Neuronal stem cell (in vitro differentiated cells): ENCODE measurements at regions not wholly inside any gene's neighbourhood (a gene's known extent, or its start where the extent isn't known, plus 50 kb on each side); places are given as distances from the start of the nearest gene placed in this dataset.

Source experiments
- DNase-seq: peaks from one replicate; pipeline ENCODE4 v3.0.0-alpha.2; 2013; ENCODE audit warnings: low spot score
- H2AFZ ChIP-seq: one replicate; pipeline ENCODE4 v1.6.1; 2013; ENCODE audit warnings: mild to moderate bottlenecking, low read length, inconsistent platforms
- H2AK5ac ChIP-seq: 2 replicates; pipeline ENCODE4 v1.6.1; 2013; ENCODE audit warnings: low read depth, mild to moderate bottlenecking, inconsistent platforms, low read length, moderate library complexity, mixed read lengths
- H2BK120ac ChIP-seq: 2 replicates; pipeline ENCODE4 v1.6.1; 2013; ENCODE audit warnings: low read depth, mild to moderate bottlenecking, inconsistent platforms, low read length, moderate library complexity, mixed read lengths
- H2BK12ac ChIP-seq: one replicate; pipeline ENCODE4 v1.6.1; 2013; ENCODE audit warnings: low read length, inconsistent platforms
- H2BK15ac ChIP-seq: 2 replicates; pipeline ENCODE4 v1.6.1; 2013; ENCODE audit warnings: mild to moderate bottlenecking, low read length, inconsistent platforms, mixed read lengths
- H2BK5ac ChIP-seq: one replicate; pipeline ENCODE4 v1.6.1; 2013; ENCODE audit warnings: inconsistent platforms, mild to moderate bottlenecking, low read length, moderate library complexity
- H3K14ac ChIP-seq: one replicate; pipeline ENCODE4 v1.6.1; 2013; ENCODE audit warnings: low read length, inconsistent platforms
- H3K18ac ChIP-seq: 2 replicates; pipeline ENCODE4 v1.6.1; 2013; ENCODE audit warnings: low read length, inconsistent platforms
- H3K23ac ChIP-seq: 2 replicates; pipeline ENCODE4 v1.6.1; 2013; ENCODE audit warnings: low read depth, mild to moderate bottlenecking, mixed read lengths, low read length, inconsistent platforms; ENCODE audit not compliant: poor library complexity
- H3K27ac ChIP-seq: replicated peaks from 3 replicates; pipeline ENCODE4 v1.5.1; 2013; ENCODE audit warnings: low read length, inconsistent platforms
- H3K27me3 ChIP-seq, 3 experiments: 2 replicates each; pipeline ENCODE4 v1.6.1; 2013; ENCODE audit warnings: low read length in 3 of 3, mild to moderate bottlenecking in 2 of 3, inconsistent platforms in 1 of 3, low read depth in 1 of 3, mixed read lengths in 1 of 3, moderate library complexity in 1 of 3; ENCODE audit not compliant: control insufficient read depth in 3 of 3, insufficient read depth in 3 of 3
- H3K36me3 ChIP-seq, 2 donors: replicated peaks in 1 of 2; 2 replicates each; pipeline ENCODE4 v1.6.1; 2013; ENCODE audit warnings: low read length in 2 of 2; ENCODE audit not compliant: control insufficient read depth in 2 of 2, insufficient read depth in 2 of 2
- H3K4ac ChIP-seq: 2 replicates; pipeline ENCODE4 v1.6.1; 2013; ENCODE audit warnings: inconsistent platforms, mild to moderate bottlenecking, low read length, moderate library complexity
- H3K4me1 ChIP-seq, 2 donors: 1 replicate in 1 of 2; 2 replicates in 1 of 2; pipeline ENCODE4 v1.6.1; 2013; ENCODE audit warnings: low read length in 2 of 2, low read depth in 1 of 2; ENCODE audit not compliant: control insufficient read depth in 2 of 2, insufficient read depth in 1 of 2
- H3K4me2 ChIP-seq: one replicate; pipeline ENCODE4 v1.6.1; 2013; ENCODE audit warnings: mild to moderate bottlenecking, low read length, inconsistent platforms; ENCODE audit not compliant: insufficient read depth, poor library complexity, severe bottlenecking
- H3K4me3 ChIP-seq, 2 donors: 2 replicates each; pipeline ENCODE4 v1.5.1; 2013; ENCODE audit warnings: low read length in 2 of 2, mild to moderate bottlenecking in 2 of 2, inconsistent platforms in 1 of 2, moderate library complexity in 1 of 2
- H3K79me1 ChIP-seq: one replicate; pipeline ENCODE4 v1.6.1; 2013; ENCODE audit warnings: low read depth, mild to moderate bottlenecking, inconsistent platforms, low read length, moderate library complexity
- H3K9ac ChIP-seq: one replicate; pipeline ENCODE4 v1.6.1; 2013; ENCODE audit warnings: mild to moderate bottlenecking, low read depth, low read length, inconsistent platforms; ENCODE audit not compliant: poor library complexity
- H3K9me3 ChIP-seq, 2 donors: replicated peaks in 1 of 2; 2 replicates each; pipeline versions ENCODE3 to v1.6.1; 2013; ENCODE audit warnings: low read length in 2 of 2, mild to moderate bottlenecking in 2 of 2, inconsistent platforms in 1 of 2, low read depth in 1 of 2, mixed read lengths in 1 of 2, moderate library complexity in 1 of 2; ENCODE audit not compliant: control insufficient read depth in 2 of 2, insufficient read depth in 1 of 2
- H4K8ac ChIP-seq: one replicate; pipeline ENCODE4 v1.6.1; 2013; ENCODE audit warnings: low read depth, mild to moderate bottlenecking, inconsistent platforms, low read length, moderate library complexity
- H4K91ac ChIP-seq: one replicate; pipeline ENCODE4 v1.6.1; 2013; ENCODE audit warnings: low read length, low read depth, mild to moderate bottlenecking, inconsistent platforms; ENCODE audit not compliant: poor library complexity
- WGBS, 2 donors: extraction: QIAGEN DNeasy Blood & Tissue Kit; methylation state at CpG; one replicate each; pipeline ENCODE4 v1.1.7; 2013; ENCODE audit warnings: missing lambda C conversion rate in 2 of 2, mixed read lengths in 1 of 2; ENCODE audit not compliant: insufficient read length in 2 of 2, insufficient replicate concordance in 1 of 2; ENCODE audit errors: extremely low coverage in 2 of 2; 5-methylcytosine and 5-hydroxymethylcytosine counted together

- H3K9ac ChIP-seq, result no peak overlapping the region
- no peak overlapping the region for H3K27ac ChIP-seq
- H3K4me1 ChIP-seq, result peaks cover 0 to 3% of the 10 kb centered on the region in 2 donors
- H3K36me3 ChIP-seq, result no peaks in the 10 kb centered on the region
- no peak overlapping the region for H2AK5ac ChIP-seq
- no peak overlapping the region for H3K4me3 ChIP-seq
- no peak overlapping the region for H2BK15ac ChIP-seq
- no peaks in the 10 kb centered on the region for H3K79me1 ChIP-seq
- DNase-seq, result no peak
- no peak overlapping the region for H2BK5ac ChIP-seq
- no CpG with 5 or more reads among the region's 1 CpG for WGBS, 2 donors
- no peak overlapping the region for H2AFZ ChIP-seq
- H3K4me2 ChIP-seq, result no peak overlapping the region
- no peaks in the 10 kb centered on the region for H3K9me3 ChIP-seq
- H2BK12ac ChIP-seq, result no peak overlapping the region
- H3K23ac ChIP-seq, result no peak overlapping the region
- H2BK120ac ChIP-seq, result no peak overlapping the region
- H3K27me3 ChIP-seq, result no peaks in the 10 kb centered on the region
- no peak overlapping the region for H3K18ac ChIP-seq
- no peak overlapping the region for H3K4ac ChIP-seq
- H3K14ac ChIP-seq, result no peak overlapping the region
- no peak overlapping the region for H4K91ac ChIP-seq
- no peak overlapping the region for H4K8ac ChIP-seq
Observed at GRCh38 chr4:58216461-58216860, 1106.3 kb upstream of the IGFBP7 start.

- Histone ChIP-seq H3K9me3 (no peaks in the 10 kb centered on the region), H2BK12ac (no peak overlapping the region), H2BK120ac (no peak overlapping the region), H3K4me3 (no peak overlapping the region), H3K79me1 (no peaks in the 10 kb centered on the region), H2BK5ac (no peak overlapping the region), H3K4me1 (peaks cover 0 to 3% of the 10 kb centered on the region in 2 donors), H3K36me3 (no peaks in the 10 kb centered on the region), H4K8ac (no peak overlapping the region), H3K4me2 (no peak overlapping the region), H3K27me3 (no peaks in the 10 kb centered on the region), H3K18ac (no peak overlapping the region), H3K14ac (no peak overlapping the region), H4K91ac (no peak overlapping the region), H2AFZ (no peak overlapping the region), H3K27ac (no peak overlapping the region), H3K9ac (no peak overlapping the region), H3K4ac (no peak overlapping the region), H2BK15ac (no peak overlapping the region), H3K23ac (no peak overlapping the region), H2AK5ac (no peak overlapping the region)
- no CpG with 5 or more reads among the region's 3 CpGs for WGBS, 2 donors
- DNase-seq, result no peak
Observed at GRCh38 chr4:58214376-58214775, 1104.2 kb upstream of the IGFBP7 start.

GRCh38 chr4:58209551-58209950, 1099.4 kb upstream of the IGFBP7 start:
- H2AFZ ChIP-seq, result no peak overlapping the region
- no peak overlapping the region for H3K4me3 ChIP-seq
- no peak overlapping the region for H3K9ac ChIP-seq
- peaks cover 0 to 3% of the 10 kb centered on the region in 2 donors for H3K4me1 ChIP-seq
- H3K4me2 ChIP-seq, result no peak overlapping the region
- H3K23ac ChIP-seq, result no peak overlapping the region
- no peak overlapping the region for H2AK5ac ChIP-seq
- no peak overlapping the region for H4K91ac ChIP-seq
- no peak overlapping the region for H2BK15ac ChIP-seq
- H4K8ac ChIP-seq, result no peak overlapping the region
- no peak overlapping the region for H3K4ac ChIP-seq
- no CpG with 5 or more reads among the region's 2 CpGs for WGBS, 2 donors
- no peak overlapping the region for H2BK120ac ChIP-seq
- H3K36me3 ChIP-seq, result no peaks in the 10 kb centered on the region
- no peaks in the 10 kb centered on the region for H3K9me3 ChIP-seq
- peak; percentile 8 for DNase-seq
- H3K79me1 ChIP-seq, result no peaks in the 10 kb centered on the region
- no peak overlapping the region for H3K27ac ChIP-seq
- no peak overlapping the region for H2BK12ac ChIP-seq
- H3K18ac ChIP-seq, result no peak overlapping the region
- no peak overlapping the region for H3K14ac ChIP-seq
- no peaks in the 10 kb centered on the region for H3K27me3 ChIP-seq
- no peak overlapping the region for H2BK5ac ChIP-seq

GRCh38 chr4:58209001-58209400, 1098.8 kb upstream of the IGFBP7 start:
- Histone ChIP-seq H2BK5ac (no peak overlapping the region), H3K27me3 (no peaks in the 10 kb centered on the region), H4K91ac (no peak overlapping the region), H3K9ac (no peak overlapping the region), H2AFZ (no peak overlapping the region), H3K27ac (no peak overlapping the region), H3K23ac (no peak overlapping the region), H3K4me3 (no peak overlapping the region), H3K4ac (no peak overlapping the region), H4K8ac (no peak overlapping the region), H3K4me2 (no peak overlapping the region), H3K18ac (no peak overlapping the region), H3K36me3 (no peaks in the 10 kb centered on the region), H2BK12ac (no peak overlapping the region), H2AK5ac (no peak overlapping the region), H3K9me3 (no peaks in the 10 kb centered on the region), H3K4me1 (peaks cover 0 to 3% of the 10 kb centered on the region in 2 donors), H2BK120ac (no peak overlapping the region), H3K14ac (no peak overlapping the region), H3K79me1 (no peaks in the 10 kb centered on the region), H2BK15ac (no peak overlapping the region)
- DNase-seq, result no peak
- WGBS, 2 donors, result no CpG with 5 or more reads among the region's 2 CpGs
